ENCODE measurements at regions not wholly inside any gene's neighbourhood (a gene's known extent, or its start where the extent isn't known, plus 50 kb on each side); places are given as distances from the start of the nearest gene placed in this dataset.

DNA sequence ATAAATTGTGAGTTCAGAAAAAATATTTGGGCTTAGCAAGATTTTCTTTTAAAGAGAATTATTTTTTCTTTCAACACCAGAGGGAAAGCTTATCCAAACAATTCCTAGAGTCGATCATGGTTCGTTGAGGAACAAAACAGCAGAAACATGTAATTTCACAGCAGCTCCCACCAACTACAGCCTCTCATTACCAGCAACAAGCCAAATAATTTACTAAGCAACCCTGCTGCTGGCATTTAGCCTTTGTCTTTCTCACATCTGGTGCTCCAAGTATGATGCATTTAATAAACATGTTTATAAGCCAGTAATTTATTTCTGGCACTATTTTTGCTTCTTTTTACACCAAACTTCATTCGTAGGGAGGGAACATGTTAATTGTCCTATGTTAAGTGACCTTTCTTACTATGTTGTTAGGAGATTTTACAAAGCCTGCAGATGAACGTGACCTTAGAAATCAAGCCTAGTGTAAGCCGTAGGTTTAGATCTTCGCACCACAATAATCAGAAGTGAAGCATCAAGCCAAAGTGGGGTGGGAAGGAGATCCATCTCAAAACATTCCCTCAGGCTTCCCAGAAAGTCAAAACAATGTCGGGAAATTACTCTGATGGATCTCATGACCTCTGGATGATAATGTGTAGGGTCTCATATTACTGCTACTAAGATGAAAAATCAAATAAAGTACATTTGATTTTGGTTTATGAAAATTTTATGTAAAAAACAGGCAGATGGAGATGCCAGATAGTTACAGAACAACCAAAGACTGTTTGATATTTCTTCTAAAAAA, 128.4 kb downstream of the RPAP3 start:
- TF ChIP-seq CTCF (IDR thresholded peaks at IDR 0.05), result no peak
- no peak for TF ChIP-seq ZFX (IDR thresholded peaks at IDR 0.05; ENCODE audit: borderline replicate concordance)
